GM12874 (cell line): ENCODE measurements at regions not wholly inside any gene's neighbourhood (a gene's known extent, or its start where the extent isn't known, plus 50 kb on each side); places are given as distances from the start of the nearest gene placed in this dataset.

ENCODE experiments used
- CTCF ChIP-seq: IDR thresholded peaks from 2 replicates; pipeline ENCODE4 v1.5.1; 2011; ENCODE audit warnings: low read depth, mild to moderate bottlenecking, control low read depth, low read length, moderate library complexity; ENCODE audit not compliant: insufficient read depth

- TF ChIP-seq CTCF, result no peak
These were observed 88.1 kb downstream of the ERMARD start for GRCh38 chr6:169839493-169839892.

- TF ChIP-seq CTCF, result no peak
These were observed 87.6 kb downstream of the ERMARD start for GRCh38 chr6:169839029-169839481.

GRCh38 chr6:169838346-169839028 is 87.1 kb downstream of the ERMARD start:
- TF ChIP-seq CTCF, result no peak

DNA sequence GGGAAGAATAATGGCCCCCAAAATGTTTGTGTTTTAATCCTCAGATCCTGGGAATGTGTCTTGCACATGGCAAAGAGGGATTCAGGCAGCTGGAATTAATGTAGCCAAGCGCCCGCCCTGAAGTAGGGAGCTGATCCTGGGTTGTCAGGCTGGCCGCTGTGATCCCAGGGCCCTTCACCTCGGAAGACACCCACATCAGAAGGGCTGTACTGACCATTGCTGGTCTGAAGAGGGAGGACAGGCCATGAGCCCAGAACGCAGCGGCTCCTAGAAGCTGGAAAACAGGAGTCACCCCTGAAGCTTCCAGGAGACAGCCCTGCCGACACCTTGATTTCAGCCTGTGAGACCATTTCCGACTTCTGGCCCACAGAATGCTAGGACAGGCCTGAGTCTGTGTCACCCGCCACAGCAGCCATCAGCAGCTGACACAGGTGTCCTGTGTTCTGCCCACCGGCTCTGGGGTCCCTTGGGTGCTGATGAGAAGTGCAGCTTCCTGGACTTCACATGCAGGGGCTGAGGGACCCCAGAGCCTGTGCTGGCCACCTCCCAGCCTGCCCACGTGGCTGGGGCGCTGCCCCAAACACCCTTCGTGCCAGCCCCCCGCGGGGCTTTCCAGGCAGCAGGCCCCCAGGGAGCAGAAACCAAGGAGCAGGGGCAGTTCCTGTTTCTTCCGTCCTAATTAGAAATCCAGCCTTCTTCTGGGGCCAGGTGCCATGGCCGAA is 86.3 kb downstream of the ERMARD start:
- no peak for TF ChIP-seq CTCF

DNA sequence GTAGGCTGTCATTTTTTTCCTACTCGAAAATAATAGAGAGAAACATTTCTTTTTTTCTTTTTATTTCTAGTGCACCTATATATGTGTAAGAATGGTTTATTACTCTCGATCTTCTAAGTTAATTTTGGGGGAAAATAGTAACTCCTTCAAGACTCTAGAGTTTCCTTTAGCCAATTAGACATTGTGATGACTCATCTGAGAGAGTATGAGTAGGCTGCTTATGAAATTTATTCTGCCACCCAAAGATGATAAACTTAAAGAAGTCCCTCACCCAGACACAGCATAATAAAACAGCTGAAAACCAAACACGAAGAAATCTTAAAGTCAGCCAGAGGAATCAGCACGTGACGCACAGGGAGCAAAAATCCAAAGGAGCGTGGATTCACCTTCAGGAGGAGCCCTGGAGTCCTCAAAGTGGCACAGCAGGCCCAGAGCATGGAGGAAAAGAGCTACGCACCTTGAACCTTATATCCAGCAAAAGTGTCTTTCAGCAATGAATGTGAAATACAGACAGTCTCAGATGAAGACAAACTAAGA is 81.9 kb downstream of the ERMARD start:
- no peak for TF ChIP-seq CTCF

- TF ChIP-seq CTCF, result no peak
These were observed 81.0 kb downstream of the ERMARD start for GRCh38 chr6:169832247-169832948.
